HG02981 (cell line): ENCODE measurements at regions not wholly inside any gene's neighbourhood (a gene's known extent, or its start where the extent isn't known, plus 50 kb on each side); places are given as distances from the start of the nearest gene placed in this dataset.

Source experiments
- ATAC-seq: cut with Tn5 transposase; IDR thresholded peaks from one replicate; pipeline ENCODE4 v1.9.1; 2021; ENCODE audit warnings: mild to moderate bottlenecking, moderate library complexity; ENCODE audit not compliant: unreplicated experiment

GRCh38 chr2:145680276-145680675, 1160.4 kb upstream of the ZEB2 start:
- ATAC-seq = no peak

- no peak for ATAC-seq
Measured at GRCh38 chr2:145677371-145677770, 1157.5 kb upstream of the ZEB2 start.

GRCh38 chr2:145674705-145675104, 1154.8 kb upstream of the ZEB2 start:
- ATAC-seq = no peak

- no peak for ATAC-seq
Measured at GRCh38 chr2:145669301-145669700, 1149.4 kb upstream of the ZEB2 start.

GRCh38 chr2:145666552-145666951, 1146.6 kb upstream of the ZEB2 start:
- ATAC-seq = no peak

- no peak for ATAC-seq
Measured at GRCh38 chr2:145657265-145657664, 1137.3 kb upstream of the ZEB2 start.

GRCh38 chr2:145655165-145655765, 1135.3 kb upstream of the ZEB2 start:
- ATAC-seq = no peak

- no peak for ATAC-seq
Measured at GRCh38 chr2:145654746-145655145, 1134.8 kb upstream of the ZEB2 start.

- ATAC-seq = no peak
Measured at GRCh38 chr2:145654156-145654555, 1134.2 kb upstream of the ZEB2 start.

- no peak for ATAC-seq
Measured at GRCh38 chr2:145653553-145653952, 1133.6 kb upstream of the ZEB2 start.

GRCh38 chr2:145652571-145653545, 1132.9 kb upstream of the ZEB2 start:
- ATAC-seq = no peak

- no peak for ATAC-seq
Measured at GRCh38 chr2:145652036-145652435, 1132.1 kb upstream of the ZEB2 start.

GRCh38 chr2:145650226-145650625, 1130.3 kb upstream of the ZEB2 start:
- no peak for ATAC-seq

GRCh38 chr2:145649061-145649460, 1129.1 kb upstream of the ZEB2 start:
- no peak for ATAC-seq

- ATAC-seq = peak; percentile 100
Measured at GRCh38 chr2:145644820-145645302, 1124.9 kb upstream of the ZEB2 start.

GRCh38 chr2:145638675-145639074, 1118.8 kb upstream of the ZEB2 start:
- ATAC-seq = peak; percentile 52

- no peak for ATAC-seq
Measured at GRCh38 chr2:145635706-145636427, 1115.9 kb upstream of the ZEB2 start.

- ATAC-seq = no peak
Measured at GRCh38 chr2:145631561-145631960, 1111.6 kb upstream of the ZEB2 start.

- no peak for ATAC-seq
Measured at GRCh38 chr2:145626301-145626700, 1106.4 kb upstream of the ZEB2 start.

GRCh38 chr2:145625111-145625510, 1105.2 kb upstream of the ZEB2 start:
- no peak for ATAC-seq

GRCh38 chr2:145623136-145623535, 1103.2 kb upstream of the ZEB2 start:
- no peak for ATAC-seq
